ENCODE measurements at regions not wholly inside any gene's neighbourhood (a gene's known extent, or its start where the extent isn't known, plus 50 kb on each side); places are given as distances from the start of the nearest gene placed in this dataset.

DNA sequence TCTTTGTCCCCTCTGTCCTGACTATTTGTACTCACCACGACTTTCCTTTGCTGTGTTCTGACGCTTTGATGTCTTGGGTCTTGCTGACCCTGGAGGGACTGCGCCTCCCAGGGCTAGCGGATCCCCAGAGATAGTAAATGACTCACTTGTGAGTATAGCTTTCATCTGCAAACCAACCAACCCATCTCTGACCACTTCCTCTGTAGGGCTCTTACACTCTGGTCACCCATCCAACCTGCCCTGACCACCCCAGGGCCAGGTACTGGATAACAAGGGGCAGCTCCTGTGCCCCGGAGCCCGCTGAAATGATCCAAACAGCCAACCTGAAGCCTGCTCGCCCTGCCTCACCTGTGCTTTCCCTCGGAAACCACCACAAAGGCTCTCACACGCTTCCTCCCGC lies 125.2 kb upstream of the CARD11 start:
- TF ChIP-seq MEF2A (IDR thresholded peaks at IDR 0.05; ENCODE audit: borderline replicate concordance, low read depth) (no peak), IRF3 (IDR thresholded peaks at IDR 0.05; ENCODE audit: low read depth, low read length) (no peak), POLR2AphosphoS5 (IDR thresholded peaks at IDR 0.05; ENCODE audit: low read depth, low read length) (no peak), YY1 (IDR thresholded peaks at IDR 0.05; ENCODE audit: low read depth) (no peak), TEAD4 (IDR thresholded peaks at IDR 0.05; ENCODE audit: borderline replicate concordance, insufficient read depth) (no peak), NFIC (IDR thresholded peaks at IDR 0.05; ENCODE audit: borderline replicate concordance) (no peak), EZH2phosphoT487 (IDR thresholded peaks at IDR 0.05; ENCODE audit: borderline replicate concordance, low read depth) (no peak), SMC3 (IDR thresholded peaks at IDR 0.05; ENCODE audit: low read depth, low read length) (no peak)
- H2AFZ ChIP-seq (ENCODE audit: low read depth) = no peak overlapping the region
- peaks cover 0 to 3% of the 10 kb centered on the region in 2 experiments; a peak in 1 of 4 replicates for H3K4me1 ChIP-seq (ENCODE audit: control insufficient read depth in 1 of 2, insufficient read depth in 2 of 2, low read depth in 1 of 2, low read length in 1 of 2)
- H3K79me2 ChIP-seq (ENCODE audit: insufficient read depth) = no peaks in the 10 kb centered on the region
- no peak overlapping the region for H3K4me2 ChIP-seq
- H3K4me3 ChIP-seq (ENCODE audit: low read depth in 2 of 2, low read length in 1 of 2) = no peak overlapping the region
- no peak overlapping the region for H3K9ac ChIP-seq
- H3F3A ChIP-seq (replicated peaks; ENCODE audit: insufficient read depth) = no peaks in the 10 kb centered on the region
- no peaks in the 10 kb centered on the region for H3K36me3 ChIP-seq (replicated peaks in 1 of 2; ENCODE audit: control insufficient read depth in 1 of 2, insufficient read depth in 2 of 2, low read length in 1 of 2)
- no peaks in the 10 kb centered on the region for H3K9me2 ChIP-seq
- CTCF ChIA-PET = interaction anchor here (1.1 kb wide), 2 partner anchors 14 to 104 kb away, joined by 3 read pairs; no protein-coding TSS in a partner anchor
- H3K9me3 ChIP-seq = no peaks in the 10 kb centered on the region
- POLR2A ChIA-PET = no interaction called here
- H4K20me1 ChIP-seq (ENCODE audit: insufficient read depth) = no peaks in the 10 kb centered on the region
- WGBS (ENCODE audit: low lambda C conversion rate) = 50% methylated on average over 10 of the region's 10 CpGs
- H3K27ac ChIP-seq (ENCODE audit: low read depth in 2 of 2, low read length in 1 of 2) = no peak overlapping the region
- H3K27me3 ChIP-seq (ENCODE audit: insufficient read depth) = no peaks in the 10 kb centered on the region
- no peak for DNase-seq

GRCh38 chr7:3172768-3173280 lies 128.2 kb upstream of the SDK1 start:
- H3K36me3 ChIP-seq (replicated peaks in 1 of 2; ENCODE audit: control insufficient read depth in 1 of 2, insufficient read depth in 2 of 2, low read length in 1 of 2) = no peaks in the 10 kb centered on the region
- CTCF ChIA-PET = no interaction called here
- H3F3A ChIP-seq (replicated peaks; ENCODE audit: insufficient read depth) = no peaks in the 10 kb centered on the region
- H3K27me3 ChIP-seq (ENCODE audit: insufficient read depth) = no peaks in the 10 kb centered on the region
- H3K4me3 ChIP-seq (ENCODE audit: low read depth in 2 of 2, low read length in 1 of 2) = no peak overlapping the region
- no peaks in the 10 kb centered on the region for H3K79me2 ChIP-seq (ENCODE audit: insufficient read depth)
- H3K9ac ChIP-seq = no peak overlapping the region
- no peaks in the 10 kb centered on the region for H4K20me1 ChIP-seq (ENCODE audit: insufficient read depth)
- no peak overlapping the region for H3K4me2 ChIP-seq
- no peaks in the 10 kb centered on the region for H3K4me1 ChIP-seq (ENCODE audit: control insufficient read depth in 1 of 2, insufficient read depth in 2 of 2, low read depth in 1 of 2, low read length in 1 of 2)
- H3K9me2 ChIP-seq = no peaks in the 10 kb centered on the region
- H3K27ac ChIP-seq (ENCODE audit: low read depth in 2 of 2, low read length in 1 of 2) = no peak overlapping the region
- no peak for DNase-seq
- TF ChIP-seq SMC3 (IDR thresholded peaks at IDR 0.05; ENCODE audit: low read depth, low read length) (no peak), RAD21 (IDR thresholded peaks at IDR 0.05; ENCODE audit: low read length) (no peak), MEF2A (IDR thresholded peaks at IDR 0.05; ENCODE audit: borderline replicate concordance, low read depth) (no peak), MXI1 (IDR thresholded peaks at IDR 0.05; ENCODE audit: low read depth, low read length) (no peak), MAX (IDR thresholded peaks at IDR 0.05; ENCODE audit: low read depth) (no peak), RCOR1 (IDR thresholded peaks at IDR 0.05; ENCODE audit: low read length) (no peak), USF2 (IDR thresholded peaks at IDR 0.05; ENCODE audit: borderline replicate concordance, low read depth, low read length) (no peak), NFIC (IDR thresholded peaks at IDR 0.05; ENCODE audit: borderline replicate concordance) (no peak), YY1 (IDR thresholded peaks at IDR 0.05; ENCODE audit: low read depth) (no peak)
- TF ChIP-seq, protein P1, sequence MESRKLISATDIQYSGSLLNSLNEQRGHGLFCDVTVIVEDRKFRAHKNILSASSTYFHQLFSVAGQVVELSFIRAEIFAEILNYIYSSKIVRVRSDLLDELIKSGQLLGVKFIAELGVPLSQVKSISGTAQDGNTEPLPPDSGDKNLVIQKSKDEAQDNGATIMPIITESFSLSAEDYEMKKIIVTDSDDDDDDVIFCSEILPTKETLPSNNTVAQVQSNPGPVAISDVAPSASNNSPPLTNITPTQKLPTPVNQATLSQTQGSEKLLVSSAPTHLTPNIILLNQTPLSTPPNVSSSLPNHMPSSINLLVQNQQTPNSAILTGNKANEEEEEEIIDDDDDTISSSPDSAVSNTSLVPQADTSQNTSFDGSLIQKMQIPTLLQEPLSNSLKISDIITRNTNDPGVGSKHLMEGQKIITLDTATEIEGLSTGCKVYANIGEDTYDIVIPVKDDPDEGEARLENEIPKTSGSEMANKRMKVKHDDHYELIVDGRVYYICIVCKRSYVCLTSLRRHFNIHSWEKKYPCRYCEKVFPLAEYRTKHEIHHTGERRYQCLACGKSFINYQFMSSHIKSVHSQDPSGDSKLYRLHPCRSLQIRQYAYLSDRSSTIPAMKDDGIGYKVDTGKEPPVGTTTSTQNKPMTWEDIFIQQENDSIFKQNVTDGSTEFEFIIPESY (IDR thresholded peaks at IDR 0.05; ENCODE audit: borderline replicate concordance, low read depth) = no peak
- no peaks in the 10 kb centered on the region for H3K9me3 ChIP-seq
- POLR2A ChIA-PET = no interaction called here
- WGBS (ENCODE audit: low lambda C conversion rate) = 32% methylated on average over 7 of the region's 7 CpGs
- H2AFZ ChIP-seq (ENCODE audit: low read depth) = no peak overlapping the region
